Right lung (tissue), 2 donors: ENCODE measurements at regions not wholly inside any gene's neighbourhood (a gene's known extent, or its start where the extent isn't known, plus 50 kb on each side); places are given as distances from the start of the nearest gene placed in this dataset.
"Not testable (repeated sequence)": the region's sequence is repeated elsewhere in the genome, so short reads cannot be mapped to it uniquely, and the experiment has no call there.

ENCODE experiments used
- DNase-seq, 2 donors: peaks; one replicate each; pipeline ENCODE4 v3.0.0-alpha.2; 2013

GRCh38 chrX:92283308-92283707, 504.1 kb downstream of the PCDH11X start:
- no peak for DNase-seq

GRCh38 chrX:92298067-92298466, 518.9 kb downstream of the PCDH11X start:
- DNase-seq, result not testable (repeated sequence)

- DNase-seq, result not testable (repeated sequence)
Measured at GRCh38 chrX:92333194-92333593, 554.0 kb downstream of the PCDH11X start.

GRCh38 chrX:92351065-92351464, 571.9 kb downstream of the PCDH11X start:
- DNase-seq, result not testable (repeated sequence)

- no peak for DNase-seq
Measured at GRCh38 chrX:92351511-92351910, 572.3 kb downstream of the PCDH11X start.
